GM23248 (cell line): ENCODE measurements at regions not wholly inside any gene's neighbourhood (a gene's known extent, or its start where the extent isn't known, plus 50 kb on each side); places are given as distances from the start of the nearest gene placed in this dataset.

Experiments
- EZH2 ChIP-seq: fragments of 200-600 bp; sonication (generic); IDR thresholded peaks from 2 replicates; pipeline ENCODE4 v1.6.1; 2018; ENCODE audit warnings: antibody characterized with exemption, mild to moderate bottlenecking; ENCODE audit not compliant: insufficient read depth, poor library complexity, severe bottlenecking
- EZH2phosphoT487 ChIP-seq: fragments of 200-600 bp; sonication (generic); IDR thresholded peaks from 2 replicates; pipeline ENCODE4 v1.6.1; 2018; ENCODE audit warnings: antibody characterized with exemption, moderate library complexity, mild to moderate bottlenecking, low read depth; ENCODE audit not compliant: insufficient read depth

GRCh38 chr10:124345521-124345920, 73.2 kb downstream of the OAT start:
- TF ChIP-seq EZH2: no peak
- TF ChIP-seq EZH2phosphoT487: no peak
